ENCODE measurements at regions not wholly inside any gene's neighbourhood (a gene's known extent, or its start where the extent isn't known, plus 50 kb on each side); places are given as distances from the start of the nearest gene placed in this dataset.

DNA sequence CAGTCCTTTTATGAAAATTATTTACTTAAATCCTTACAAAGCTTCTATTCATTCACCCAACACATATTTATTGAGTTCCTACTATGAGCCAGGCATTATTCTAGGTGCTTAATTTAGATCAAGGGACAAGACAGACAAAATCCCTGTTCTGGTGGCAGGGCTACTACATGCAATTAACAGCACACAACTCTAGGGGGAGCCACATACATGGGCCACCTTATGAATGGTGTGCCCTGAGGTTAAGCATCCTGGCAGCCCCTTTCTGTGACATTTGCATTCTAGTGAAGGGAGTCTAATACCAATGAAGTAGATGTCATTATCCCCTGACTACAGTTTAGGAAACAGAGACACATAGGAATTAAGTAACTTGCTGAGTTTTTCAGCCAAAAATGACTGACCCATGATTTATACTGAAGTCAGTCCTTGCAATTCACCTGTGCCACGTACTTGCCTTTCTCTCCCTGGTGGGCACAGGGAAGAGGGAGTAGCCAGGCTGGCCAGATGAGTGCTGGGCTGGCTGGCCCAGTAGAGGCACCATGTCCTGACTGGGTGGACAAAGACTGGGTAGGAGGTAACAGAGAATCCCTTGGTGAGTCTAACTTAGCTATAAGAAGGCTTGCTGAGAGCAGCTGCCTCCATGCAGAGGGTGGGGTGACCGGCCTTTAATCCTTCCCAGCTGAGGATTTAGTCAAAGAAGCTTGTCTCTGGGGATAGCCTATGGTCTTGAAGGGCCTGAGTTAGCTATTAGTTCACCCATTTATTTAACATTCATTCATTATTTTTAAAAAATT lies 52.0 kb upstream of the ELF5 start:
- TF ChIP-seq, protein P1, sequence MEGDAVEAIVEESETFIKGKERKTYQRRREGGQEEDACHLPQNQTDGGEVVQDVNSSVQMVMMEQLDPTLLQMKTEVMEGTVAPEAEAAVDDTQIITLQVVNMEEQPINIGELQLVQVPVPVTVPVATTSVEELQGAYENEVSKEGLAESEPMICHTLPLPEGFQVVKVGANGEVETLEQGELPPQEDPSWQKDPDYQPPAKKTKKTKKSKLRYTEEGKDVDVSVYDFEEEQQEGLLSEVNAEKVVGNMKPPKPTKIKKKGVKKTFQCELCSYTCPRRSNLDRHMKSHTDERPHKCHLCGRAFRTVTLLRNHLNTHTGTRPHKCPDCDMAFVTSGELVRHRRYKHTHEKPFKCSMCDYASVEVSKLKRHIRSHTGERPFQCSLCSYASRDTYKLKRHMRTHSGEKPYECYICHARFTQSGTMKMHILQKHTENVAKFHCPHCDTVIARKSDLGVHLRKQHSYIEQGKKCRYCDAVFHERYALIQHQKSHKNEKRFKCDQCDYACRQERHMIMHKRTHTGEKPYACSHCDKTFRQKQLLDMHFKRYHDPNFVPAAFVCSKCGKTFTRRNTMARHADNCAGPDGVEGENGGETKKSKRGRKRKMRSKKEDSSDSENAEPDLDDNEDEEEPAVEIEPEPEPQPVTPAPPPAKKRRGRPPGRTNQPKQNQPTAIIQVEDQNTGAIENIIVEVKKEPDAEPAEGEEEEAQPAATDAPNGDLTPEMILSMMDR (IDR thresholded peaks at IDR 0.05 in 4 of 5, conservative IDR thresholded peaks at IDR 0.05 in 1 of 5): no peak
- TF ChIP-seq POLR2A (IDR thresholded peaks at IDR 0.05): no peak

All from gastrocnemius medialis (tissue), 4 donors.